ENCODE measurements at regions not wholly inside any gene's neighbourhood (a gene's known extent, or its start where the extent isn't known, plus 50 kb on each side); places are given as distances from the start of the nearest gene placed in this dataset.

DNA sequence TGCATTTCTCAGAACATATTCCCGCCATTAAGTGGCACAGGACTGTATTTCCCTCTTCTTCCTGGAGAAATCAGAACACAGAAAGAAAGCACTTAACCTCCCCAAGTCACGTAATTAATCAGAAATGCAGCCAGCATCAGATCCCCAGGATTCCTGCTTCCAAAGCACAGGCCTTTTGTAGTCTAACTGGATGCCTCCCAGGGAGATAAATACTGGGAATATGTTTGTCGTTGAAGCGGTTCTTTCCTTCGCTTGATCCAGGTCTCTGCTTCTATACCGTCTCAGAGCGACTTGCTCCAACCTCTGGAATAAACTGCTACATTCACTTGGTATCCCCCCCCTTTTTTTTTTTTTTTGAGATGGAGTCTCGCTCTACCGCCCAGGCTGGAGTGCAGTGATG lies 198.6 kb downstream of the KBTBD8 start:
- TF ChIP-seq, protein P1, sequence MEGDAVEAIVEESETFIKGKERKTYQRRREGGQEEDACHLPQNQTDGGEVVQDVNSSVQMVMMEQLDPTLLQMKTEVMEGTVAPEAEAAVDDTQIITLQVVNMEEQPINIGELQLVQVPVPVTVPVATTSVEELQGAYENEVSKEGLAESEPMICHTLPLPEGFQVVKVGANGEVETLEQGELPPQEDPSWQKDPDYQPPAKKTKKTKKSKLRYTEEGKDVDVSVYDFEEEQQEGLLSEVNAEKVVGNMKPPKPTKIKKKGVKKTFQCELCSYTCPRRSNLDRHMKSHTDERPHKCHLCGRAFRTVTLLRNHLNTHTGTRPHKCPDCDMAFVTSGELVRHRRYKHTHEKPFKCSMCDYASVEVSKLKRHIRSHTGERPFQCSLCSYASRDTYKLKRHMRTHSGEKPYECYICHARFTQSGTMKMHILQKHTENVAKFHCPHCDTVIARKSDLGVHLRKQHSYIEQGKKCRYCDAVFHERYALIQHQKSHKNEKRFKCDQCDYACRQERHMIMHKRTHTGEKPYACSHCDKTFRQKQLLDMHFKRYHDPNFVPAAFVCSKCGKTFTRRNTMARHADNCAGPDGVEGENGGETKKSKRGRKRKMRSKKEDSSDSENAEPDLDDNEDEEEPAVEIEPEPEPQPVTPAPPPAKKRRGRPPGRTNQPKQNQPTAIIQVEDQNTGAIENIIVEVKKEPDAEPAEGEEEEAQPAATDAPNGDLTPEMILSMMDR (IDR thresholded peaks at IDR 0.05; ENCODE audit: borderline replicate concordance, insufficient read depth, low read depth, low read length) = no peak
- no peak overlapping the region for H3K4me3 ChIP-seq (ENCODE audit: low read depth, low read length)

DNA sequence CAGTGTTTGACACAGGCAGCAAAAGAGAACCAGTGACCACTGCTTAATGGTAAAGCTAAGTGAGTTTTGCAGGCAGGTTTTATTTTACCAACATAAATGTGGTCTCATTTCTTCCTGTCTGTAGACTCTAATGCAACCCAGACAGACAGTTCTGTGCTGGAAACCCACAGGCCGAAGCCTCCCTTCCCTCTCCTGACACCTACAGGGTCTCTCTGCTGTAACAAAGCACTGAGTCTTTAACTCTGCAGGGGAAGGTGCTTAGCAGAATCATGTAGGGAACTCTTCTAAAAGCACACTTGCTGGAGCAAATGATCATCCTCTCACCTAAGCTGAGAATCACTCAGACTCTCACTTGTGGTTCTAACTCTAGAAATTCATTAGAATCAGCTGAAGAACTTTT lies 200.3 kb downstream of the KBTBD8 start:
- TF ChIP-seq, protein P1 (IDR thresholded peaks at IDR 0.05; ENCODE audit: borderline replicate concordance, insufficient read depth, low read depth, low read length) = no peak
- no peak overlapping the region for H3K4me3 ChIP-seq (ENCODE audit: low read depth, low read length)

DNA sequence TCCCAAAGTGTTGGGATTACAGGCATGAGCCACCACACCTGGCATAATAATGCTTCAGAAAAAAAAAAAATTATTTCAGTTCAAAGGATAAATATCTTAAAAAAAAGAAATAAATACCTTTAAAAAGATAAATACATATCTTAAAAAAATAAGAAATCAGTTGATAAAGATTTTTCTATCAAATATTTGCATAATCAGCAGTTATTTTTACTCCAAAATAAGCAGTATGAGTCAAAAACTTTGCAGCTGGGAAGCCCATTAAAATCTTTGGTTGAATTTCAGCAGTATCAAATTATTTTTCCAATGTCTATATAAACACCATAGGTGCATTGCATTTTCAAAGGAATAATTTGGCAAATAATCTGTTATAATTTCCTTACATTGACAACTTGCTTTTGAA lies 202.5 kb downstream of the KBTBD8 start:
- TF ChIP-seq, protein P1 (IDR thresholded peaks at IDR 0.05; ENCODE audit: borderline replicate concordance, insufficient read depth, low read depth, low read length) = no peak
- no peak overlapping the region for H3K4me3 ChIP-seq (ENCODE audit: low read depth, low read length)

DNA sequence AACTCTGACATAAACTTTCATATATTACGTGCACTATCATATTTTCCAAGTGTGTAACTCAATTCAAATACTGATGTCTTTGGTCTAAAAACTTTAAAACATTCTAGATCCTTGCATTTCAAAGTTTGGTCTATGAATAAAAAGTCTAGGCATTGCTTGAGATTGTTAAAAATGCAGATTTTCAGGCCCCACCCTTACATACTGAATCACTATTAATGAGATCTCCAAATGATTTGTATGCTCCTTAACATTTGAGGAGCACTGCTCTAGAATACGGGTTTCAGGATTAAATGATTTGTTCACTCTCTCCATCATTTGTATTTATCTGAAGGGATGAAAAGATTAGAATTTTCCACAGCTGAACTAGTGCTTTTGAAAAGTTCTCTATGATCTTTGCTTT lies 202.9 kb downstream of the KBTBD8 start:
- H3K4me3 ChIP-seq (ENCODE audit: low read depth, low read length) = no peak overlapping the region
- TF ChIP-seq, protein P1 (IDR thresholded peaks at IDR 0.05; ENCODE audit: borderline replicate concordance, insufficient read depth, low read depth, low read length) = no peak

DNA sequence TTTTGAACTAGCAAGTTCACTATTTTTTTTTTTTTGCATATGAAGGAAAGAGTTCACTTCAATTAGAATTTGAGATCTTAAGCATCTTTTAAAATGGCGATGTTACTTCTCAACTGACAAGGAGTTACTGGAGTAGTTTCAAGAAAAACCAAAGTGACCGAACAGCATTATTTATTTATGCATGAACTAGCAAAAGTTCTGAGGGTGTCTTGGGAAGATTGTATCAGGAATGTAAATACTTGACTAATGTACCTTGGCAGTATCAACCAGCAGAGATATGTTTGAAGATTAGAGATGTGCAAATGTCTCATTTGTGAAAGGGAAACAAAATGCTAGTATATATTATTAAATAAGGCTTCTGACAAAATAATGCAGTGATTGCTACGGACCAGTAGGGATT lies 203.9 kb downstream of the KBTBD8 start:
- TF ChIP-seq, protein P1 (IDR thresholded peaks at IDR 0.05; ENCODE audit: borderline replicate concordance, insufficient read depth, low read depth, low read length) = no peak
- no peak overlapping the region for H3K4me3 ChIP-seq (ENCODE audit: low read depth, low read length)

DNA sequence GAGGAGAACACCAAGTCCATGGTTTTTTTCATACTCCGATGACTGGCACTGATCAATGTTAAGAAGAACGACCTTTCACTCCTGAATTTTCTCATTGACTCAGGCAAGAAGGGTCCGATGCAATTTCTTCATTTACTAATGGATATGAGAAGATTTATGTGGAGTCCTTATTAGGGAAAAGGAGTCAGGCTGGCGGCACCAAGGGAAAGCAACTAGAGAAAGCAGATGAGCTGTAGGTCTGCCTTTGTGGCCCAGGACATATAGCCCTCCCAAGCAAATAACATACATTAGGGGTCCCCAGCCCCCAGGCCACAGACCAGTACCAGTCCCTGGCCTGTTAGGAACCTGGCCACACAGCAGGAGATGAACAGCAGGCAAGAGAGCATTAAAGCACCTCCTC lies 206.8 kb downstream of the KBTBD8 start:
- TF ChIP-seq, protein P1 (IDR thresholded peaks at IDR 0.05; ENCODE audit: borderline replicate concordance, insufficient read depth, low read depth, low read length) = no peak
- H3K4me3 ChIP-seq (ENCODE audit: low read depth, low read length) = no peak overlapping the region

DNA sequence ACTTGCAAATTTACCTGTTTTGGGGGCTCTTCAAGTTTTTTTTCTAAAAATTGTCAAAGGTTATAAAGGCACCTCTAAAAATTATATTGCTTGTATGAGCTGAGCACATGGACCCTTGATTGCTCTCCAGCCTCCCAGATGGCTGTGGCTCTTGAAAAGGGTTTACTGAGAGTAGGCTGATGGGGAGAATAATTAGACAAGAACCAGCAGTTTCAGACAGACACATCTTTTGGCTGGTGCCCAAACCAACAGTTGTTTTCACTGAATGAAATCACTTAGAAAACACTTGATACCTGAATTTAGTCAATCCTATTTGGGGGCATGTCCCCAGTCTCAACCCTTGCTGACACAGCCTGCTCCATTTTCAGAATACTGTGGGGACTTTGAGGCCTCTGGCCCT lies 217.6 kb downstream of the KBTBD8 start:
- no peak overlapping the region for H3K4me3 ChIP-seq (ENCODE audit: low read depth, low read length)
- TF ChIP-seq, protein P1 (IDR thresholded peaks at IDR 0.05; ENCODE audit: borderline replicate concordance, insufficient read depth, low read depth, low read length) = no peak
